Glomerular endothelial cell (primary cell): ENCODE measurements at regions not wholly inside any gene's neighbourhood (a gene's known extent, or its start where the extent isn't known, plus 50 kb on each side); places are given as distances from the start of the nearest gene placed in this dataset.
"Not testable (repeated sequence)": the region's sequence is repeated elsewhere in the genome, so short reads cannot be mapped to it uniquely, and the experiment has no call there.

Experiments used
- DNase-seq: peaks from one replicate; pipeline ENCODE4 v3.0.0-alpha.2; 2011; ENCODE audit warnings: low read depth, low spot score; ENCODE audit errors: extremely low read depth

- no peak for DNase-seq
These were observed 86.2 kb downstream of the PSAT1 start for GRCh38 chr9:78383130-78383529.

DNA sequence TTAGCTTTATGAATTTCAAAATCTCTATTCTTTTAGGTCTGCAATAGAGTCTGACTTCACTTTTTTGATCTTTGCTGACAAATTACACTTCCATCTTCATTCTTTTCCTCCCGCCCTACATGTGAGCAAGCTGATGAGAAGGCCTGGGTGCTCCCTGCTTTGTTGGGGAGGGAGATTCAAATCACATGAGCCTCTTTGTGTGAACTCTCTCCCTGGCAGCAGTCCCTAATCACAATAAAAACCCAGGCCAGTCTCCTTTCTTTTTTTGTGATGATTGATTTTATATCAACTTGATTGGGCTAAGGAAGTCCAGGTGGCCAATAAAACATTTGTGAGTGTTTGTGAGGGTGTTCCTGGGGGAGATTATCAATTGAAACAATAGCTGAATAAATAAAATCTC, 89.4 kb downstream of the PSAT1 start:
- DNase-seq: no peak

DNA sequence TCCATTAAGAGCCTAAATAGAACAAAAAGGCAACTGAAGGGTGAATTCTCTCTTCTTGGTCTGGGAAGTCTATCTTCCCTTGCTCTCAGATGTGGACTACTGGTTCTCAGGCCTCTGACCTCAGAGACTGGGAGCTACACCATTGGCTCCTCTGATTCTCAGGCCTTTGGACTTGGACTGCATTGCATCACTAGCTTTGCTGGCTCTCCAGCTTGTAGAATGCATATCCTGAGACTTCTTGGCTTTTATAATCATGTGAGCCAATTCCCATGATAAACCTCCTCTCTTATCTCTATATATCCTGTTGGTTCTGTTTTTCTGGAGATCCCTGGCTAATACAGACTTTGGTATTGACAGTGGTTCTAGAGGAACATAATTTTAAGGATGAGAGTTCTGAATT, 89.8 kb downstream of the PSAT1 start:
- DNase-seq: no peak

GRCh38 chr9:78393340-78393739, 96.4 kb downstream of the PSAT1 start:
- DNase-seq: no peak

- no peak for DNase-seq
These were observed 97.0 kb downstream of the PSAT1 start for GRCh38 chr9:78393932-78394331.

- no peak for DNase-seq
These were observed 99.2 kb downstream of the PSAT1 start for GRCh38 chr9:78396087-78396486.

DNA sequence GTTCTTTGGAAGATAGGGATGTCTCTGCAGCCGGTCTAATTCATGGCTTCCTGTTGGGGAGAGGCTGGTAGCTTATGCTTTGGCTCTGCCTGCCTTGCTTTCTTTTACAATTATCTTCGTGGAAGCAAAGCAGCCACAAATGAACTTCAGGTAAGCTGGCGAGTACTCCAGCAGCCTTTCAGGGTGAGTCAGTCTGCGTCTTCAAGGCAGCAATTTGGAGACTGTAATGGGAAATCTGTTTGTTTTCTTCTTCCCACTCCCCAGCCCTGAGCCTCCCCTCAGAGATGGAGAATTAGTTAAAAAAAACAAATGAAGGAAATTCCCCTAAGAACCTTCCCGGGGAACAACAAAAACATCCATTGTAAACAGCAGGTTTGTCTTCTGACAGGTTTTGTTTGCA, 100.1 kb downstream of the PSAT1 start:
- DNase-seq: no peak

DNA sequence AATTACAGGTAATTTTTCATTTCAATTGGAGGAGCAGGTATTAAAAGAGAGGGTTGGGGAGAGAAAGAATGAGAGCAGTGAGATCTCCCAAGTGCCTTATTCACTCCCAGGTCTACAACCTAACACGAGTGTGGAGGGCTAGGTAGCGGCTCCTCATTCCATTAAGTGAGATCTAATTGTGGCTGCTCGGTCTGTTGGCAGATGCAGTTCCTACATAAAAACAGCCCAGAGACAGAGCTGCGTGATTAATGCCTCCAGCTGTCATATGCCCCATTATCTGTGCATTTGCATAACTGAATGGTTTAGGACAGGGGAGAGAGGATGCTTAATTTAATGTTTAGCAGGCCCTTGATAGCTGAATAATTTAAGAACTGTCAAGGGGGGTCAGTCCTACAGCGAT, 100.5 kb downstream of the PSAT1 start:
- no peak for DNase-seq

GRCh38 chr9:78399153-78399552, 102.2 kb downstream of the PSAT1 start:
- DNase-seq: no peak

GRCh38 chr9:78400496-78400895, 103.6 kb downstream of the PSAT1 start:
- no peak for DNase-seq

- no peak for DNase-seq
These were observed 108.5 kb downstream of the PSAT1 start for GRCh38 chr9:78405461-78405860.

DNA sequence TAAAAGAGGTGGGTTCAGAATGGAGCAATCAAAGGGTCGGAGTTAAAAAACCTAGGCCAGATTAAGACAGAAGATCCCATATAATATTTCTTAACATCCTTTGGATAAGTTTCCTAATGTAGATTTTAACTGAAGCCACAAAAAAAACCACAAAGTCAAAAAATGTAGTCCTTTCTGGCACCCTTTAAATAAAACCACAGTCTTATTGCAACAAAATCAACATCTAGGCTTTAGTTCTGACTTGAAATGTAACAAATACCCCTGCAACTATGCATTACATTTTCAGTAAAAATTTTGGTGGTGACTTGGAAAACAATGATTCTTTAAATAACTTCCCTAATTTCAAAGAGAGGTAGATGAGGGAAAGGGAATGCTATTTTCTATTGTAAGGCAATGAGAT, 109.2 kb downstream of the PSAT1 start:
- no peak for DNase-seq

- no peak for DNase-seq
These were observed 110.0 kb downstream of the PSAT1 start for GRCh38 chr9:78406933-78407332.

GRCh38 chr9:78407636-78408312, 110.8 kb downstream of the PSAT1 start:
- no peak for DNase-seq

DNA sequence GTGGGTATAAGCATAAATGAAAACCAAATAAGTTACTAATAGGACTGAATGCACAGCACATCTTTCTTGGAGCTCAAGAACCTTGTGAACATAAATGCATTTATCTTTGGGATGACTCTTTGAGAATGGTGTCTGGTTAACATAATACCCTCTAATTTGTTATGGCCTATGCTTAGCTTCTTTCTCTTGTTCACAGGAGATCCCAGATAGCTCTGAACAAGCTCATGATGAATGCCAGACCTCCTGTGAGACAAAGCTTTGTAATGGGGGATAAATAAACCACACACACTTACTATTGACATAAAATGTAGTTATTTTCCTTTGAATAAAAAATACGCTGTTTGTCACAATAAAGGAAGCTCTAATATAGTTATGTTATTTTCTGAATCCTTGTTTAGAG, 111.5 kb downstream of the PSAT1 start:
- DNase-seq: no peak

DNA sequence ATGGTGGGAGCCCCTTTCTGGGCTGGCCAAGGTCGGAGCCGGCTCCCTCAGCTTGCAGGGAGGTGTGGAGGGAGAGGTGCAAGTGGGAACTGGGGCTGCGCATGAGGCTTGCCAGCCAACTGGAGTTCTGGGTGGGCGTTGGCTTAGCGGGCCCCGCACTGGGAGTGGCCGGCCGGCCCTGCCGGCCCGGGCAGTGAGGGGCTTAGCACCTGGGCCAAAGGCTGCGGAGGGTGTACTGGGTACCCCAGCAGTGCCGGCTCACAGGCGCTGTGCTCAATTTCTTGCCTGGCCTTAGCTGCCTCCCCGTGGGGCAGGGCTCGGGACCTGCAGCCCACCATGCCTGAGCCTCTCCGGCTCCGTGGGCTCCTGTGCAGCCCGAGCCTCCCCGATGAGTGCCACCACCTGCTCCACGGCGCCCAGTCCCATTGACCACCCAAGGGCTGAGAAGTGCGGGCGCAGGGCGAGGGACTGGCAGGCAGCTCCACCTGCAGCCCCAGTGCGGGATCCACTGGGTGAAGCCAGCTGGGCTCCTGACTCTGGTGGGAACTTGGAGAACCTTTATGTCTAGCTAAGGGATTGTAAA, 113.1 kb downstream of the PSAT1 start:
- DNase-seq: not testable (repeated sequence)

- DNase-seq: no peak
These were observed 125.4 kb downstream of the PSAT1 start for GRCh38 chr9:78422309-78422708.

GRCh38 chr9:78424299-78424698, 127.4 kb downstream of the PSAT1 start:
- no peak for DNase-seq

DNA sequence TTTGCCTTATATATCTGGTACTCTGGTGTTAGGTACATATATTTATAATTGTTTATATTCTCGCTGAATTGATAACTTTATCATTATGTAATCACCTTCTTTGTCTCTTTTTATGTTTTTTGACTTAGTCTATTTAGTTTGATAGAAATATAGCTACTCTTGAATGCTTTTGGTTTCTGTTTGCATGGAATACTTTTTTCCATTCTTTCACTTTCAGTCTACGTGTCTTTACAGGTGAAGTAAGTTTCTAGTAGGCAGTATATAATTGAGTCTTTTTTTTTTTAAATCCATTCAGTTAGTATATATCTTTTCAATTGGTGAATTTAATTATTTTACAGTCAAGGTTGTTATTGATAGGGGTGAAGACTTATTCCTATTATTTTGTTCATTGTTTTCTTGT, 131.7 kb downstream of the PSAT1 start:
- no peak for DNase-seq

GRCh38 chr9:78430387-78430786, 133.5 kb downstream of the PSAT1 start:
- no peak for DNase-seq

DNA sequence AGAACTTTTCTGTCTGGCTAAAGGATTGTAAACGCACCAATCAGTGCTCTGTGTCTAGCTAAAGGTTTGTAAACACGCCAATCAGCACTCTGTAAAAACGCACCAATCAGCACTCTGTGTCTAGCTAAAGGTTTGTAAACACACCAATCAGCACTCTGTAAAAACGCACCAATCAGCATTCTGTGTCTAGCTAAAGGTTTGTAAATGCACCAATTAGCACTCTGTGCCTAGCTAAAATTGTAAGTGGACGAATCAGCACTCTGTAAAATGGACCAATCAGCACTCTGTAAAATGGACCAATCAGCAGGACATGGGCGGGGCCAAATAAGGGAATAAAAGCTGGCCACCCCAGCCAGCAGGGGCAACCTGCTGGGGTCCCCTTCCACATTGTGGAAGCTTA, 134.1 kb downstream of the PSAT1 start:
- not testable (repeated sequence) for DNase-seq

DNA sequence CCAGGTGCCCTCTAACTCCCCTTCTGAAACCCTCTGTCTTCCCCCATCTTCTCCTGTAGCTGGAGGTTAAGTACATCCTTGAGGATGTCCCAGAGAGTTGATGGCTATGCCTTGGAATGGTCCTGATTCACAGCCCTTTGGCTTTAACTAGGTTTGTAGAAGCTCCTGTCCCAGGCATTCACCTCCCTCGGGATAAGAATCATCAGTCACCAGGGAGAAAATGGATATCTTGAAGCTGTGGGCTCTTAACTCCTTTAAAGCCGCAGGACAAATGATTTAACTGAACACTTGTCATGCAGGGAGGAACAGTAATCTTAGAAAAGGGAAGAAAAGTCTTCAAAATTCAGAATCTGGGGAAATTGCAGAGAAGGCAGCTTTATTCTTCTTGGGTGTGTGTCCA, 139.9 kb downstream of the PSAT1 start:
- no peak for DNase-seq

GRCh38 chr9:78437296-78437695, 140.4 kb downstream of the PSAT1 start:
- DNase-seq: no peak
